GM12864 (cell line): ENCODE measurements at regions not wholly inside any gene's neighbourhood (a gene's known extent, or its start where the extent isn't known, plus 50 kb on each side); places are given as distances from the start of the nearest gene placed in this dataset.

Source experiments
- DNase-seq: peaks from one replicate; pipeline ENCODE4 v3.0.0-alpha.2; 2011; ENCODE audit warnings: low read depth
- H3K4me3 ChIP-seq: 2 replicates; pipeline ENCODE4 v1.5.1; 2011; ENCODE audit warnings: mild to moderate bottlenecking, low read depth, low read length, control low read depth
- CTCF ChIP-seq: IDR thresholded peaks from 2 replicates; pipeline ENCODE4 v1.5.1; 2011; ENCODE audit warnings: low read depth, mild to moderate bottlenecking, moderate library complexity, low read length, control low read depth, inconsistent platforms; ENCODE audit errors: missing control alignments

DNA sequence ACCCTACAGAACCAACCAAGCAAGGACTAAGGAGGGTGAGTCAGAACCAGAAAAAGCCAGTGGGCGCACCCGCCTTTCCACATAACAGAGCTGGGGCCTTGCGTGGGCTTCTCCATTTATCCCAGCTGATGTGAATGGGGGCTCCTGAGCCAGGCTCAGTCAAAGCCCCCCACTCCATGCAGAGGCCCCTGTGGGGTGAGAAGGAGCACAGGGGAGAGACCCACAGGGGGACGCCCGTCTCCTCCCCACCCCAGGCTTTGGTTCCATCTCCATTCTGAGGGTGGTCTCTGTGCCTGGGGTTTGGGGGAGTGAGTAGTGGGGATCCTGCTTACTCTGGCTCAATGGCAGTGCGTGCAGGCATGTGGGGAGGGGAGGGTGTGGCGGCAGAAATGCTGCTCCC is 210.1 kb upstream of the TNRC6C start:
- no peak for DNase-seq
- no peak overlapping the region for H3K4me3 ChIP-seq
- no peak for TF ChIP-seq CTCF

DNA sequence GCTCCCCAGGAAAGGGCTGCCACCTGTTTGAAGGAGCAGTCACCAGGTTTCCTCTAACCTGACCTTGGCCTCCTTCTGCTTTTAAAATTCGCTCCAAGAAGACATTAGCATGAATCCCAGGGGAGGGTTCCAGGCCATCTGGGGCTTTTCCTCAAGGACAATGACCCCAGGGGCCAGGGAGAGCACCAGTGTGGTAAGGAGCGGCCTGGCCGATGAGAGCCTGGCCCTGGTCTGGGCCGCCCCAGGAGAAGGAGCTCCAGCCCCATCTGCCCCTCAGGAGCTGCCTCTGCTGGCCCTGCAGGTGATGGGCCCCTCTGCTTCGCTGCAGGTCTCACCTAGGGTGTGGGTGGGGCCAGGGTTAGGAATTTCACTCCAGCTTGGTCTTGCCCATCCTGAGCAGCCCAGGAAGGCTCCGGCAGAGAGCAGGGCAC is 209.2 kb upstream of the TNRC6C start:
- no peak overlapping the region for H3K4me3 ChIP-seq
- TF ChIP-seq CTCF: no peak
- DNase-seq: no peak

DNA sequence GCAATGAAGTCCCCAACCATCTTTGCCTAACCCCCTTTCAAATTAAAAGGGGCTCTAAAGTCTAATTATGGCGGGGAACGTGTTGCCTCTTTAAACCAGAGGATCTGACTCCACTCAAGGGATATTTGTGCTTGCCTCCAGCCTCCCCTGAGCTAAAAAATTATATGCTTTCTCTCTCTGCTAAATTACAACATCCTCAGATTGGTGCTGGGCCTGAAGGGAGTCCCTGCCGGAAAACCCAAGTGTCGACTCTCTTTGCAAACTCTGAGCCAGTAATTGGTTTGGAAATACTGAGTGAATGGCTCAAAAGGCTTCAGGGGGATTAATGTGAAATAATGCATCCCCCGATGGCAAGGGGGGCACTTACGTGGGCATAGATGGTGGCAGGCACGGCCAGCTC is 208.5 kb upstream of the TNRC6C start:
- no peak for DNase-seq
- no peak overlapping the region for H3K4me3 ChIP-seq
- TF ChIP-seq CTCF: no peak

- no peak for TF ChIP-seq CTCF
- H3K4me3 ChIP-seq: no peak overlapping the region
These were observed 208.0 kb upstream of the TNRC6C start for GRCh38 chr17:77750427-77751043.

GRCh38 chr17:77753246-77753645 is 205.3 kb upstream of the TNRC6C start:
- no peak for DNase-seq
- no peak overlapping the region for H3K4me3 ChIP-seq
- TF ChIP-seq CTCF: no peak

More at GRCh38 chr17:77750427-77751043, 208.0 kb upstream of the TNRC6C start:
- no peak for DNase-seq

DNA sequence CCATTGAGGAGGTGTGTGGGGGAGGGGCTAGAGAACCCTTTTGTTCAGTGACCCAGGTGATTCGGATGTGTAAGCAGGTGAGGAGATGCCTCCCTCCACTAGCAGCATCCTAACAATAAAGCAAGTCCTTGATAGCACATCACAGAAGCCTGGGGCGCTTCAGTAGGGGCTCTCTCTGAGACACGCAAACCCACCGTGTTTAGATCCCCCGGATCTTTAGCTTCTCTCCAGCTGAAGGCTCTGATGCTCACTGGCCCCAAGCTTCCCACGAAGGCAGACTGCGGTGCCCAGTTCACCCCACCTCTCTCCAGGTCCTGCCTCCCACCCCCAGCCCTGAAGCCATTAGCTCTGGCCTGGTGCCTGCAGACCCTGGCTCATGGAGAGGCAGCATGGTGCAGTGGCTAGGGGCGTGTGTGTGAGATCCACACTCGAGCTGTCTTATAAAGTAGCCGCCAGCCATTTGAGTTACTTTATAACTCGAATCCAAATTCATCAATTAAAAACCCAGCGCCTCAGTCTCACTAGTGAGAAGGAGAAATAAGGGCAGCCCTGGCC is 204.7 kb upstream of the TNRC6C start:
- TF ChIP-seq CTCF: no peak
- H3K4me3 ChIP-seq: no peak overlapping the region
- DNase-seq: no peak

DNA sequence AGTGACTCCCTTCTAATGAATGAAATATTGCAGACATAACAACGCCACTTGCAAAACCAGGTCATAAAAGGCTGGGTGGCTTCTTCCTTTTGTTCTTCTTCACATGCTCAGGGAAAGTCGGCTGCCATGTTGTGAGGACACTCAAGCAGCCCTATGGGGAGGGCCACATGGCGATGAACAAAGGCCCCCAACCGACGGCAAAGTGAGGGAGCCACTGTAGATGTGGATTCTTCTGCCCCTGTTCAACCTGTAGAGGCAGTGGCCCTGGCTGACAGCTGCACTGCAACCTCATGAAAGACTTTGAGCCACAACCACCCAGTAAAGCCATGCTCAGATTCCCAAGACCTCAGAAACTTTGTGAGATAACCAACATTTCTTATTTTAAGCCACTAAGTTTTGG is 203.5 kb upstream of the TNRC6C start:
- no peak for DNase-seq
- TF ChIP-seq CTCF: no peak
- H3K4me3 ChIP-seq: no peak overlapping the region
